COR-L47 (cell line): ENCODE measurements at regions not wholly inside any gene's neighbourhood (a gene's known extent, or its start where the extent isn't known, plus 50 kb on each side); places are given as distances from the start of the nearest gene placed in this dataset.

Source experiments
- DNase-seq: peaks from one replicate; lab custom pipeline; 2025; lab: John Stamatoyannopoulos, UW

- no peak for DNase-seq
These were observed 89.2 kb upstream of the PRLR start for GRCh38 chr5:35319333-35320002.

GRCh38 chr5:35317586-35317985 is 87.3 kb upstream of the PRLR start:
- no peak for DNase-seq

- no peak for DNase-seq
These were observed 86.5 kb upstream of the PRLR start for GRCh38 chr5:35316611-35317274.

GRCh38 chr5:35313291-35313690 is 83.0 kb upstream of the PRLR start:
- no peak for DNase-seq

- no peak for DNase-seq
These were observed 82.0 kb upstream of the PRLR start for GRCh38 chr5:35312267-35312666.

GRCh38 chr5:35309365-35310130 is 79.3 kb upstream of the PRLR start:
- DNase-seq, result no peak

- DNase-seq, result no peak
These were observed 78.1 kb upstream of the PRLR start for GRCh38 chr5:35308421-35308820.

GRCh38 chr5:35306716-35307365 is 76.6 kb upstream of the PRLR start:
- DNase-seq, result no peak

- no peak for DNase-seq
These were observed 75.2 kb upstream of the PRLR start for GRCh38 chr5:35305336-35306020.

GRCh38 chr5:35304291-35304690 is 74.0 kb upstream of the PRLR start:
- DNase-seq, result no peak

GRCh38 chr5:35303152-35303551 is 72.9 kb upstream of the PRLR start:
- DNase-seq, result no peak

GRCh38 chr5:35302544-35302943 is 72.3 kb upstream of the PRLR start:
- DNase-seq, result no peak

- DNase-seq, result no peak
These were observed 67.5 kb upstream of the PRLR start for GRCh38 chr5:35297755-35298154.

- no peak for DNase-seq
These were observed 64.7 kb upstream of the PRLR start for GRCh38 chr5:35294976-35295375.

- DNase-seq, result no peak
These were observed 63.7 kb upstream of the PRLR start for GRCh38 chr5:35294017-35294416.

GRCh38 chr5:35285435-35285834 is 55.1 kb upstream of the PRLR start:
- no peak for DNase-seq

GRCh38 chr5:35285011-35285410 is 54.7 kb upstream of the PRLR start:
- no peak for DNase-seq

GRCh38 chr5:35284364-35284763 is 54.1 kb upstream of the PRLR start:
- DNase-seq, result no peak

GRCh38 chr5:35282810-35283209 is 52.5 kb upstream of the PRLR start:
- no peak for DNase-seq

- no peak for DNase-seq
These were observed 51.3 kb upstream of the PRLR start for GRCh38 chr5:35281613-35282012.
